Epithelial cell of esophagus (primary cell): ENCODE measurements at regions not wholly inside any gene's neighbourhood (a gene's known extent, or its start where the extent isn't known, plus 50 kb on each side); places are given as distances from the start of the nearest gene placed in this dataset.
"Not testable (repeated sequence)": the region's sequence is repeated elsewhere in the genome, so short reads cannot be mapped to it uniquely, and the experiment has no call there.

ENCODE experiments used
- DNase-seq: peaks from one replicate; pipeline ENCODE4 v3.0.0; 2010; ENCODE audit warnings: low read depth
- H3K4me3 ChIP-seq: 2 replicates; pipeline ENCODE4 v1.5.1; 2011; ENCODE audit warnings: mild to moderate bottlenecking, low read length, control low read depth
- CTCF ChIP-seq: IDR thresholded peaks from 2 replicates; pipeline ENCODE4 v1.5.1; 2011; ENCODE audit warnings: low read depth, mild to moderate bottlenecking, low read length, control low read depth, inconsistent platforms; ENCODE audit not compliant: insufficient read depth; ENCODE audit errors: missing control alignments

GRCh38 chr3:152910211-152910610 is 75.3 kb downstream of the P2RY1 start:
- DNase-seq, result peak; percentile 31
- peak; percentile 51 for TF ChIP-seq CTCF
- H3K4me3 ChIP-seq, result no peak overlapping the region

GRCh38 chr3:152910966-152911365 is 76.0 kb downstream of the P2RY1 start:
- TF ChIP-seq CTCF, result no peak
- peak; percentile 14 for DNase-seq

DNA sequence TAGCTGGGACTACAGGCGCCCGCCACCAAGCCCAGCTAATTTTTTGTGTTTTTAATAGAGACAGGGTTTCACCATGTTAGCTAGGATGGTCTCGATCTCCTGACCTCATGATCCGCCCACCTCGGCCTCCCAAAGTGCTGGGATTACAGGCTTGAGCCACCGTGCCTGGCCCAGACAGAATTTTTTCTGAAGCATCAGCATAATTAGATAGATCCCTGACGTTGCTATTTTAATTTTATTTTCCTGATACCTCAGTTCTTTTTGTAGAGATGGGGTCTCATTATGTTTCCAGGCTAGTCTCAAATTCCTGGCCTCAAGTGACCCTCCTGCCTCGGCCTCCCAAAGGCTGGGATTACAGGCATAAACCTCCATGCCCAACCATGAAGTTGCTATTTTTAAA is 79.8 kb downstream of the P2RY1 start:
- DNase-seq, H3K4me3 ChIP-seq: not testable (repeated sequence)

More at GRCh38 chr3:152910966-152911365, 76.0 kb downstream of the P2RY1 start:
- no peak overlapping the region for H3K4me3 ChIP-seq

- no peak for TF ChIP-seq CTCF
- DNase-seq, result peak; percentile 31
These were observed 80.8 kb downstream of the P2RY1 start for GRCh38 chr3:152915695-152916094.

DNA sequence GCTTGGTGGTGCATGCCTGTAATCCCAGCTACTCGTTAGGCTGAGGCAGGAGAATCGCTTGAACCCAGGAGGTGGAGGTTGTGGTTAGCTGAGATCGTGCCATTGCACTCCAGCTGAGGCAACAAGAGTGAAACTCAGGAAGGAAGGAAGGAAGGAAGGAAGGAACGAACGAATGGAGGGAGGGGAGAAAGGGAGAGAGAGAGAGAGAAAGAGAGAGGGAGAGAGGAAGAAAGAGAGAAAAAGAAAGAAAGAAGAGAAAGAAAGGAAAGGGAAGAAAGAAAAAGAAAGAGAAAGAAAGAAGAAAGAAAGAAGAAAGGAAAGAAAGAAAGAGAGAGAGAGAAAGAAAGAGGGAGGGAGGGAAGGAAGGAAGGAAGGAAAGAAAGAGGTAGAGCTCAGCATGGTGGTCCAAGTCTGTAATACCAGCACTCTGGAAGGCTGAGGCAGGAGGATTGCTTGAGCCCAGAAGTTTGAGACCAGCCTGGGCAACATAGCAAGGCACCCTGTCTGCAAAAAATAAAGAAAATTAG is 81.9 kb downstream of the P2RY1 start:
- no peak for TF ChIP-seq CTCF
- H3K4me3 ChIP-seq, result no peak overlapping the region
- no peak for DNase-seq

More at GRCh38 chr3:152915695-152916094, 80.8 kb downstream of the P2RY1 start:
- no peak overlapping the region for H3K4me3 ChIP-seq

DNA sequence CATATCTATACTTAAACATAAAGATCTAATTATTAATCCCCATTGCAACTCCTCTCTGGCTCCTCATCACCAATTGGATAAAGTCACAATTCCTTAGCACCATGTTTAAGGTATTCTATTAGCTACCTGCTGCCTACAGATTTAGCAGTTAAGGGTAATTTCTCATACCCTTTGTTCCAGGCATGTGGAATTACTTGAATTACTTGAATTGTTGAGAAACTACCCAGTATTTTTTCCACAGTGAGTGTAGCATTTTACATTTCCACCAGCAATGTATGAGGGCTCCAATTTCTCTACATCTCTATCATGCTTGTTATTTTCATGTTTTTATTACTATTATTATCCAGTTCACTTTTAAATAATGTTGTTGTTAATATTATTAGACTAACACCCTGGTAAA is 86.4 kb downstream of the P2RY1 start:
- DNase-seq, result no peak
- H3K4me3 ChIP-seq, result no peak overlapping the region
- no peak for TF ChIP-seq CTCF

- no peak overlapping the region for H3K4me3 ChIP-seq
- no peak for TF ChIP-seq CTCF
- DNase-seq, result peak; percentile 51
These were observed 87.6 kb downstream of the P2RY1 start for GRCh38 chr3:152922554-152922953.
